SK-N-SH treated with all-trans-retinoic acid at 6 μM for 48 hours (cell line): ENCODE measurements at regions not wholly inside any gene's neighbourhood (a gene's known extent, or its start where the extent isn't known, plus 50 kb on each side); places are given as distances from the start of the nearest gene placed in this dataset.

Experiments used
- ATAC-seq: fragments of 200-7000 bp; cut with Tn5 transposase; 3 replicates; pipeline ENCODE4 v1.9.1; 2020; ENCODE audit warnings: mild to moderate bottlenecking, moderate library complexity
- ARNTL ChIP-seq: fragments of 450-650 bp; formaldehyde crosslinking; IDR thresholded peaks from 2 replicates; pipeline ENCODE4 v1.5.0; 2020; ENCODE audit warnings: low read depth, mild to moderate bottlenecking, moderate library complexity, borderline replicate concordance
- BACH2 ChIP-seq: fragments of 250-450 bp; sonication (Bioruptor Pico); IDR thresholded peaks from 2 replicates; pipeline ENCODE4 v1.9.0; 2021; ENCODE audit warnings: mild to moderate bottlenecking, borderline replicate concordance
- CREB5 ChIP-seq: fragments of 250-450 bp; sonication (Bioruptor Pico); IDR thresholded peaks from 2 replicates; pipeline ENCODE4 v1.5.1; 2020; ENCODE audit warnings: low read depth, mild to moderate bottlenecking, moderate library complexity
- CSDC2 ChIP-seq: fragments of 250-450 bp; sonication (Bioruptor Pico); IDR thresholded peaks from 2 replicates; pipeline ENCODE4 v1.5.0; 2020; ENCODE audit warnings: mild to moderate bottlenecking, moderate library complexity
- CSRNP3 ChIP-seq: fragments of 250-450 bp; sonication (Bioruptor Pico); IDR thresholded peaks from 2 replicates; pipeline ENCODE4 v1.5.1; 2021; ENCODE audit warnings: mild to moderate bottlenecking, moderate library complexity
- ESRRG ChIP-seq: fragments of 250-450 bp; sonication (Bioruptor Pico); IDR thresholded peaks from 2 replicates; pipeline ENCODE4 v1.6.1; 2021; ENCODE audit warnings: mild to moderate bottlenecking
- GLIS3 ChIP-seq: fragments of 250-450 bp; sonication (Bioruptor Pico); IDR thresholded peaks from 2 replicates; pipeline ENCODE4 v1.5.0; 2020; ENCODE audit warnings: mild to moderate bottlenecking, moderate library complexity
- ISL1 ChIP-seq: fragments of 250-450 bp; sonication (Bioruptor Pico); IDR thresholded peaks from 2 replicates; pipeline ENCODE4 v2.1.2; 2022; ENCODE audit warnings: mild to moderate bottlenecking, moderate library complexity
- OSR1 ChIP-seq: fragments of 250-450 bp; sonication (Bioruptor Pico); IDR thresholded peaks from 2 replicates; pipeline ENCODE4 v1.8.0; 2022; ENCODE audit warnings: moderate library complexity, mild to moderate bottlenecking, inconsistent platforms
- PATZ1 ChIP-seq: fragments of 250-450 bp; sonication (Bioruptor Pico); IDR thresholded peaks from 2 replicates; pipeline ENCODE4 v1.8.0; 2020; ENCODE audit warnings: mild to moderate bottlenecking, moderate library complexity, borderline replicate concordance
- POU6F1 ChIP-seq: fragments of 250-450 bp; sonication (Bioruptor Pico); IDR thresholded peaks from 2 replicates; pipeline ENCODE4 v1.8.0; 2021; ENCODE audit warnings: low read depth, mild to moderate bottlenecking, moderate library complexity, borderline replicate concordance
- PPARA ChIP-seq: fragments of 250-450 bp; sonication (Bioruptor Pico); IDR thresholded peaks from 2 replicates; pipeline ENCODE4 v1.5.0; 2020; ENCODE audit warnings: mild to moderate bottlenecking, borderline replicate concordance
- RARB ChIP-seq: fragments of 250-450 bp; sonication (Bioruptor Pico); IDR thresholded peaks from 2 replicates; pipeline ENCODE4 v1.8.0; 2021; ENCODE audit warnings: mild to moderate bottlenecking, moderate library complexity
- SNAI2 ChIP-seq: fragments of 250-450 bp; sonication (Bioruptor Pico); IDR thresholded peaks from 2 replicates; pipeline ENCODE4 v1.5.0; 2020; ENCODE audit warnings: mild to moderate bottlenecking, moderate library complexity
- TCF4 ChIP-seq: fragments of 250-450 bp; sonication (Bioruptor Pico); IDR thresholded peaks from 2 replicates; pipeline ENCODE4 v1.8.0; 2021; ENCODE audit warnings: mild to moderate bottlenecking, moderate library complexity, borderline replicate concordance
- TOX ChIP-seq: fragments of 250-450 bp; sonication (Bioruptor Pico); IDR thresholded peaks from 2 replicates; pipeline ENCODE4 v1.8.0; 2021; ENCODE audit warnings: mild to moderate bottlenecking, moderate library complexity, borderline replicate concordance
- ZC3H10 ChIP-seq: fragments of 250-450 bp; sonication (Bioruptor Pico); IDR thresholded peaks from 2 replicates; pipeline ENCODE4 v1.5.1; 2021; ENCODE audit warnings: mild to moderate bottlenecking, moderate library complexity
- ZFP3 ChIP-seq: fragments of 250-450 bp; sonication (Bioruptor Pico); IDR thresholded peaks from 2 replicates; pipeline ENCODE4 v1.5.0; 2020; ENCODE audit warnings: mild to moderate bottlenecking, moderate library complexity
- ZFP30 ChIP-seq: fragments of 450-650 bp; formaldehyde crosslinking; IDR thresholded peaks from 2 replicates; pipeline ENCODE4 v1.5.0; 2022; ENCODE audit warnings: mild to moderate bottlenecking, moderate library complexity
- ZNF565 ChIP-seq: fragments of 450-650 bp; formaldehyde crosslinking; conservative IDR thresholded peaks from 2 replicates; pipeline ENCODE4 v1.5.0; 2020; ENCODE audit warnings: low read depth, mild to moderate bottlenecking, moderate library complexity
- ZNF70 ChIP-seq: fragments of 450-650 bp; formaldehyde crosslinking; IDR thresholded peaks from 2 replicates; pipeline ENCODE4 v1.5.0; 2020; ENCODE audit warnings: mild to moderate bottlenecking, moderate library complexity
- ZNF8 ChIP-seq: fragments of 450-650 bp; formaldehyde crosslinking; IDR thresholded peaks from 2 replicates; pipeline ENCODE4 v1.5.0; 2020; ENCODE audit warnings: mild to moderate bottlenecking, moderate library complexity

DNA sequence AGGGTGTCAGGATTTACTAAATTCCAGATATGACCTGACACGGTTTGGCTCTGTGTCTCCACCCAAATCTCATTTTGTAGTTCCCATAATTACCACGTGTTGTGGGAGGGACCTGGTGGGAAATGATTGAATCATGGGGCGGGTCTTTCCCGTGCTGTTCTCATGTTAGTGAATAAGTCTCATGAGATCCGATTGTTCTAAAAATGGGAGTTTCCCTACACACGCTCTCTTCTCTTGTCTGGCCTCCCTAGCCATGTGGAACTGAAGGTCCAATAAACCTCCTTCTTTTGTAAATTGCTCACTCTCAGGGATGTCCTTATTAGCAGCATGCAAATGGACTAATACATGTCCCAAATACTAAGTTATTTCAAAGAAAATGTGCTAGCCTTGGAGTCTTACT, 121.1 kb downstream of the CENPW start:
- TF ChIP-seq ARNTL (CRISPR knock-in tag) (no peak), ESRRG (CRISPR knock-in tag) (no peak), OSR1 (CRISPR knock-in tag) (no peak), CREB5 (CRISPR knock-in tag) (no peak), ZNF565 (CRISPR knock-in tag) (no peak), POU6F1 (CRISPR knock-in tag) (no peak), ZC3H10 (CRISPR knock-in tag) (no peak), TOX (CRISPR knock-in tag) (no peak), GLIS3 (CRISPR knock-in tag) (no peak), SNAI2 (no peak), ISL1 (CRISPR knock-in tag) (no peak), CSDC2 (no peak), BACH2 (CRISPR knock-in tag) (no peak), CSRNP3 (no peak), ZFP3 (CRISPR knock-in tag) (no peak)
- no peak for ATAC-seq

DNA sequence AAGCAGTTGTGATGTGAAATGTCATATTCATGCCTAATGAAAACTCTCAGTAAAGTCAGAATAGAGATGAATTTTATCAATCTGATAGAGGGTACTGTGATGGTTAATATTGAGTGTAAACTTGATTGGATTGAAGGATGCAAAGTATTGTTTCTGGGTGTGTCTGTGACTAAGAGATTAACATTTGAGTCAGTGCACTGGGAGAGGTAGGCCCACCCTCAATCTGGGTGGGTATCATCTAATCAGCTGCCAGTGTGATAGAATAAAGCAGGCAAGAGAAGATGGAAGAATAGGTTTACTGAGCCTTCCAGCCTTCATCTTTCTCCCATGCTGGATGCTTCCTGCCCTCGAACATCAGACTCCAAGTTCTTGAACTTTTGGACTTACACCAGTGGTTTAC, 124.3 kb downstream of the CENPW start:
- TF ChIP-seq ZNF8 (no peak), ZFP30 (CRISPR knock-in tag) (no peak), ESRRG (CRISPR knock-in tag) (no peak), PPARA (CRISPR knock-in tag) (no peak)
- ATAC-seq: no peak

DNA sequence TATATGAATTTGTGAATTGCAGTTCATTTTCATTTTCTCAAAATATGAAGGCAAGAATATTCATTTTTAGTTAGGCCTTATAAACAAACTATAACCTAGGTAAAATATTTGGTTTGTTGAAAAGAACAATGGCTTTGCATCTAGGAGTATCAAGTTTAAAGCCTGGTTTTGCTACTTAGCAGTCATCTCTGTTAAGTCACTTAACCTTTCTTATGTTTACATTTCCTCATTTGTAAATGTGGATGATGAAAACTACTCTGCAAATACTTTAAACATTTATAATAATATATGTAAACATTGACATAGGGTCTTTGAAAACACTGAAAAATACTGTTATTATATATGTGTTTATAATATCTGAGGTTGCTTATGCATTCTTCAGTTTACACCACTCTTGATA, 135.5 kb downstream of the CENPW start:
- no peak for ATAC-seq
- no peak for TF ChIP-seq ZFP3 (CRISPR knock-in tag)

DNA sequence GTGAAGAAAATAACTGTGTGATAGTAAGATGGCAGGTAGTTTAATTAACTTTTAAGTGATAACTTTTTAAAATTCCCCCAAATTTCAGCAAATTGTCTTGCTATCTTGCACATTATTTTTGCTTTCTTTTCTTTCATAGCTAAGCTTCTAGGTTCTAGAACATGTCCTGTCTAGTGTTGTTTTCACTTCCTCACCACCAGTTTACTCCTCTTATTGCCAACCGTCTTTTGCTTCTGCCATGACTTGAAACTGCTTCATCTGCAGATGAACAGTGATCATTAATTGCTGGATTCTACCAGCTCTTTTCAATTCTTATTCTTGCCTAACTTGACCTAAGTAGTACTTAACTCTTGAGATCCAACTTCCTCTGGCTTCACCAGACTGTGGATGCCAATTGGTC, 137.8 kb downstream of the CENPW start:
- no peak for ATAC-seq
- no peak for TF ChIP-seq ZNF8
- TF ChIP-seq ZC3H10 (CRISPR knock-in tag): no peak
- TF ChIP-seq ARNTL (CRISPR knock-in tag): no peak
- TF ChIP-seq TCF4: no peak
- TF ChIP-seq CREB5 (CRISPR knock-in tag): no peak
- no peak for TF ChIP-seq CSRNP3
- TF ChIP-seq CSDC2: no peak

DNA sequence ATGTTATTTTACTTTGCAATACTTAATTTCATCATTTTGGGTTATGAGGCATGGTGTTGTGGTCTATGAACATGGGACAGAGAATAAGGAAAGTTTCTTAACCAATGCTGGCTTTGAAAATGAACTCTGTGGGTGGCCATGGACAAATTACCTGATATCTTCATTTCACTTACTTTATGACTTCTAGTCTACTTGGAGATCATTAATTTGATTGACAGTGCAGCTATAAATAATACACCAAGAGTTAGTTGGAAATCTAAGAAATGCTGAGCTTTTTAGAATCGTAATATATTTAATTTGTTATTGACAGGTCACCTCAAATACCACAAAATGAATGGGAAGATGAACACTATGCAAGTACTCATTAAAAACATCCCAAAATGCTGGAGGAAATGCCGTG, 140.4 kb downstream of the CENPW start:
- ATAC-seq: no peak
- TF ChIP-seq ZFP3 (CRISPR knock-in tag) (no peak), ARNTL (CRISPR knock-in tag) (no peak), BACH2 (CRISPR knock-in tag) (no peak), RARB (no peak), ZNF565 (CRISPR knock-in tag) (no peak), ZNF70 (CRISPR knock-in tag) (no peak), ISL1 (CRISPR knock-in tag) (no peak), ZFP30 (CRISPR knock-in tag) (no peak), PATZ1 (CRISPR knock-in tag) (no peak), TOX (CRISPR knock-in tag) (no peak), SNAI2 (no peak), ZC3H10 (CRISPR knock-in tag) (no peak), ESRRG (CRISPR knock-in tag) (no peak), POU6F1 (CRISPR knock-in tag) (no peak), ZNF8 (no peak), GLIS3 (CRISPR knock-in tag) (no peak), CREB5 (CRISPR knock-in tag) (no peak)
